ENCODE measurements at regions not wholly inside any gene's neighbourhood (a gene's known extent, or its start where the extent isn't known, plus 50 kb on each side); places are given as distances from the start of the nearest gene placed in this dataset.

- TF ChIP-seq, protein P1, sequence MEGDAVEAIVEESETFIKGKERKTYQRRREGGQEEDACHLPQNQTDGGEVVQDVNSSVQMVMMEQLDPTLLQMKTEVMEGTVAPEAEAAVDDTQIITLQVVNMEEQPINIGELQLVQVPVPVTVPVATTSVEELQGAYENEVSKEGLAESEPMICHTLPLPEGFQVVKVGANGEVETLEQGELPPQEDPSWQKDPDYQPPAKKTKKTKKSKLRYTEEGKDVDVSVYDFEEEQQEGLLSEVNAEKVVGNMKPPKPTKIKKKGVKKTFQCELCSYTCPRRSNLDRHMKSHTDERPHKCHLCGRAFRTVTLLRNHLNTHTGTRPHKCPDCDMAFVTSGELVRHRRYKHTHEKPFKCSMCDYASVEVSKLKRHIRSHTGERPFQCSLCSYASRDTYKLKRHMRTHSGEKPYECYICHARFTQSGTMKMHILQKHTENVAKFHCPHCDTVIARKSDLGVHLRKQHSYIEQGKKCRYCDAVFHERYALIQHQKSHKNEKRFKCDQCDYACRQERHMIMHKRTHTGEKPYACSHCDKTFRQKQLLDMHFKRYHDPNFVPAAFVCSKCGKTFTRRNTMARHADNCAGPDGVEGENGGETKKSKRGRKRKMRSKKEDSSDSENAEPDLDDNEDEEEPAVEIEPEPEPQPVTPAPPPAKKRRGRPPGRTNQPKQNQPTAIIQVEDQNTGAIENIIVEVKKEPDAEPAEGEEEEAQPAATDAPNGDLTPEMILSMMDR (conservative IDR thresholded peaks at IDR 0.05) = no peak
- no peak for TF ChIP-seq EZH2 (IDR thresholded peaks at IDR 0.05; ENCODE audit: low read depth)
Measured at GRCh38 chr9:10700915-10701314, 88.1 kb upstream of the PTPRD start.

Measured in PC-9 (cell line).